ELF-1 (cell line): ENCODE measurements at regions not wholly inside any gene's neighbourhood (a gene's known extent, or its start where the extent isn't known, plus 50 kb on each side); places are given as distances from the start of the nearest gene placed in this dataset.

Source experiments
- DNase-seq: peaks from one replicate; pipeline ENCODE4 v3.0.0-alpha.2; 2016; ENCODE audit warnings: low read depth, low spot score

- no peak for DNase-seq
Measured at GRCh38 chr3:110093411-110093810, 756.1 kb upstream of the DPPA4 start.

- DNase-seq: no peak
Measured at GRCh38 chr3:110093812-110094401, 756.6 kb upstream of the DPPA4 start.

GRCh38 chr3:110099711-110100110, 762.4 kb upstream of the DPPA4 start:
- no peak for DNase-seq

GRCh38 chr3:110101361-110101760, 764.0 kb upstream of the DPPA4 start:
- DNase-seq: no peak

GRCh38 chr3:110106805-110107204, 769.5 kb upstream of the DPPA4 start:
- no peak for DNase-seq

- DNase-seq: no peak
Measured at GRCh38 chr3:110123946-110124345, 786.6 kb upstream of the DPPA4 start.

- no peak for DNase-seq
Measured at GRCh38 chr3:110126065-110126464, 788.7 kb upstream of the DPPA4 start.

- DNase-seq: no peak
Measured at GRCh38 chr3:110133971-110134370, 796.6 kb upstream of the DPPA4 start.

GRCh38 chr3:110139048-110139447, 801.7 kb upstream of the DPPA4 start:
- DNase-seq: no peak

GRCh38 chr3:110139821-110140220, 802.5 kb upstream of the DPPA4 start:
- no peak for DNase-seq

GRCh38 chr3:110149763-110150162, 812.4 kb upstream of the DPPA4 start:
- DNase-seq: no peak

- DNase-seq: no peak
Measured at GRCh38 chr3:110157221-110157620, 819.9 kb upstream of the DPPA4 start.

- peak; percentile 18 for DNase-seq
Measured at GRCh38 chr3:110164632-110165369, 827.5 kb upstream of the DPPA4 start.

GRCh38 chr3:110165370-110165743, 828.0 kb upstream of the DPPA4 start:
- DNase-seq: no peak

- DNase-seq: peak; percentile 86
Measured at GRCh38 chr3:110165753-110166152, 828.4 kb upstream of the DPPA4 start.

GRCh38 chr3:110166791-110167190, 829.4 kb upstream of the DPPA4 start:
- no peak for DNase-seq

- DNase-seq: no peak
Measured at GRCh38 chr3:110174908-110175307, 837.6 kb upstream of the DPPA4 start.

GRCh38 chr3:110178965-110179364, 841.6 kb upstream of the DPPA4 start:
- DNase-seq: no peak

- no peak for DNase-seq
Measured at GRCh38 chr3:110180733-110181132, 843.4 kb upstream of the DPPA4 start.

- DNase-seq: no peak
Measured at GRCh38 chr3:110181226-110181625, 843.9 kb upstream of the DPPA4 start.

GRCh38 chr3:110184536-110184935, 847.2 kb upstream of the DPPA4 start:
- DNase-seq: no peak

- DNase-seq: no peak
Measured at GRCh38 chr3:110193074-110193473, 855.7 kb upstream of the DPPA4 start.

- DNase-seq: no peak
Measured at GRCh38 chr3:110198717-110199587, 861.6 kb upstream of the DPPA4 start.
